Activated CD4-positive, alpha-beta memory T cell treated with anti-CD3 and anti-CD28 coated beads for 36 hours (primary cell): ENCODE measurements at regions not wholly inside any gene's neighbourhood (a gene's known extent, or its start where the extent isn't known, plus 50 kb on each side); places are given as distances from the start of the nearest gene placed in this dataset.

Experiments used
- CTCF ChIA-PET: fragments of 350-600 bp; sonication (Branson Sonifier 250); formaldehyde crosslinking; loops from one replicate; lab custom pipeline; 2021; ENCODE audit warnings: antibody characterized with exemption, inconsistent platforms; lab: Charles Lee
- POLR2A ChIA-PET: fragments of 350-600 bp; sonication (Branson Sonifier 250); formaldehyde crosslinking; loops from one replicate; lab custom pipeline; 2021; ENCODE audit warnings: antibody characterized with exemption; lab: Charles Lee
- DNase-seq: peaks from one replicate; pipeline ENCODE4 v3.0.0-alpha.2; 2020
- H3K27ac Mint-ChIP-seq: one replicate; pipeline ENCODE4 v1.8.0; 2021; ENCODE audit warnings: mixed read lengths
- H3K27me3 Mint-ChIP-seq: one replicate; pipeline ENCODE4 v1.8.0; 2021; ENCODE audit warnings: mixed read lengths
- H3K36me3 Mint-ChIP-seq: one replicate; pipeline ENCODE4 v1.8.0; 2021; ENCODE audit warnings: mixed read lengths
- H3K4me1 Mint-ChIP-seq: one replicate; pipeline ENCODE4 v1.8.0; 2021; ENCODE audit warnings: low read depth, mixed read lengths
- H3K4me3 Mint-ChIP-seq: one replicate; pipeline ENCODE4 v1.8.0; 2021; ENCODE audit warnings: mild to moderate bottlenecking, mixed read lengths
- H3K9me3 Mint-ChIP-seq: one replicate; pipeline ENCODE4 v1.8.0; 2021; ENCODE audit warnings: mixed read lengths
- intact Hi-C: fragments of 100-400 bp; cut with micrococcal nuclease; formaldehyde crosslinking; loops from one replicate; pipeline ENCODE4 v1.15.1; 2023

- CTCF ChIA-PET = no interaction called here
- POLR2A ChIA-PET = no interaction called here
- DNase-seq = no peak
- Mint-ChIP-seq H3K9me3 (peaks cover 36% of the 10 kb centered on the region), H3K27ac (no peak overlapping the region), H3K27me3 (peaks cover 27% of the 10 kb centered on the region), H3K4me3 (no peak overlapping the region), H3K4me1 (no peaks in the 10 kb centered on the region), H3K36me3 (peaks cover 13% of the 10 kb centered on the region)
- intact Hi-C loops = no loop called here
Observed at GRCh38 chr17:74145756-74146155, 57.7 kb upstream of the RPL38 start.

GRCh38 chr17:74146196-74146595 lies 57.3 kb upstream of the RPL38 start:
- Mint-ChIP-seq H3K9me3 (peaks cover 34% of the 10 kb centered on the region), H3K4me3 (no peak overlapping the region), H3K36me3 (peaks cover 13% of the 10 kb centered on the region), H3K4me1 (no peaks in the 10 kb centered on the region), H3K27me3 (peaks cover 29% of the 10 kb centered on the region), H3K27ac (no peak overlapping the region)
- POLR2A ChIA-PET = no interaction called here
- intact Hi-C loops = no loop called here
- CTCF ChIA-PET = no interaction called here
- DNase-seq = no peak

DNA sequence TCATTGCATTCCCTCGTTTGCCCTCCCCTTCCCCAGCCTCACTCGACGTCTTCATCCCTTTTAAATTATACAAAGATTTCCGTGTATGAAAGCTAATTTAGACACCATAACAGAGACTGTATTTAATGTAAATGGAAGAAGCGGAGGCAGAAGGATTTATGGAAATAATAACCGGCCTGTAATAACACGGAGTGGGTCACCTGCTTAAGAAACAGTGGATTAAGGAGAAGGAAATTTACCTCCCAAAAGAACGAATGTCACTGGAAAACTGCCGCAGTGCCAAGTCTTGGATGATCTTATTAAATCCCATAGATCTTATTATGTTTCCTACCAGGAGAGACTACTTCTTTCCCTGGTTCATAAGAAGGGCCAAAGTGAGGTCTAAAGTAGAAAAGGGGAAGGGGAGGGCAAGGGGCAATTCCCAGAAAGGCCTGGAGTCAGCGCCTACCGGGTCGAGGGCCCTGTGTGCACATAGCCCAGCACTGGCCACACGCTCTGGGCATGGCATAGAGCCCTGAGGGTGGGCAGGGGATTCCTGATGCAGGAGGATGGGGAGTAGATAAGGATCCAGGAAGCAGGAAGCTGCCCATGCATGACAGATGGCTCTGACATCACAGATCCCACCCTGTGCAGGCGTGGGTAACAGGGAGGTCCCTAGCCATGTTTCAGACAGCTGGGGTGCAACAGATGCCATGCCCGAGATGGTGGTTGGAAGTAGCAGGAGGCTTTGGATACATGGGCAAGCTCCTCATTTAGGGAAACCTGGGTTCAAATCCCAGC lies 56.2 kb upstream of the RPL38 start:
- intact Hi-C loops = no loop called here
- DNase-seq = no peak
- H3K9me3 Mint-ChIP-seq = peaks cover 24% of the 10 kb centered on the region
- POLR2A ChIA-PET = no interaction called here
- peaks cover 13% of the 10 kb centered on the region for H3K36me3 Mint-ChIP-seq
- CTCF ChIA-PET = no interaction called here
- no peak overlapping the region for H3K4me3 Mint-ChIP-seq
- peaks cover 31% of the 10 kb centered on the region for H3K27me3 Mint-ChIP-seq
- no peaks in the 10 kb centered on the region for H3K4me1 Mint-ChIP-seq
- H3K27ac Mint-ChIP-seq = no peak overlapping the region

GRCh38 chr17:74147966-74148365 lies 55.5 kb upstream of the RPL38 start:
- DNase-seq = no peak
- ChIA-PET POLR2A (no interaction called here), CTCF (no interaction called here)
- peaks cover 7% of the 10 kb centered on the region for H3K36me3 Mint-ChIP-seq
- intact Hi-C loops = no loop called here
- peaks cover 17% of the 10 kb centered on the region for H3K9me3 Mint-ChIP-seq
- no peaks in the 10 kb centered on the region for H3K4me1 Mint-ChIP-seq
- no peak overlapping the region for H3K4me3 Mint-ChIP-seq
- H3K27me3 Mint-ChIP-seq = peaks cover 31% of the 10 kb centered on the region
- no peak overlapping the region for H3K27ac Mint-ChIP-seq

- Mint-ChIP-seq H3K4me1 (no peaks in the 10 kb centered on the region), H3K36me3 (peaks cover 3% of the 10 kb centered on the region), H3K27ac (no peak overlapping the region), H3K4me3 (no peak overlapping the region), H3K27me3 (peaks cover 31% of the 10 kb centered on the region), H3K9me3 (peaks cover 12% of the 10 kb centered on the region)
- intact Hi-C loops = no loop called here
- ChIA-PET CTCF (no interaction called here), POLR2A (no interaction called here)
- DNase-seq = no peak
Observed at GRCh38 chr17:74148446-74148845, 55.0 kb upstream of the RPL38 start.

DNA sequence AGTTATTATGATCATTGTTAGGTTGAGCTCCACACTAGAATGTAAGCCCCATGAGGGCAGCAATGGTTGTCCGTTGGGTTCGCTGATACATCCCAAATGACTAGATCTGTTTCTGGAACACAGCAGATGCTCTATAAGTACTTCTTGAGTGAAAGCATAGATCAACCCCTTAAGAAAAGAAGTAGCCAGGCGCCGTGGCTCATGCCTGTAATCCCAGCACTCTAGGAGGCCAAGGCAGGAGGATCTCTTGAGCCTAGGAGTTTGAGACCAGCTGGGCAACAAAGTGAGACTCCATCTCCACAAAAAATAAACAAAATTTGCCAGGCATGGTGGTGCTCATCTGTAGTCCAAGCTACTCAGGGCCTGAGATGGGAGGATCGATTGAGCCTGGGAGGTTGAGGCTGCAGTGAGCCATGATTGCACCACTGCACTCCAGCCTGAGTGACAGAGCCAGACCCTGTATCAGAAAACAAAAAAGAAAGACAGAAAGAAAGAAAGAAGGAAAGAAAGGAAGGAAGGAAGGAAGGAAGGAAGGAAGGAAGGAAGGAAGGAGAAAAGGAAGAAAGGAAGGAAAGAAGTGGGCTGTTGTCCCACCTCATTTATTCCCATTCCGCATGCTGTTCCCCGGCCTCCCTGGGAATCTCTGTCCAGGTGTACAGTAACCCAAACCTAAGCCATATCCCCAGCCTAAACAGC lies 54.4 kb upstream of the RPL38 start:
- Mint-ChIP-seq H3K36me3 (no peaks in the 10 kb centered on the region), H3K27ac (no peak overlapping the region), H3K27me3 (peaks cover 31% of the 10 kb centered on the region), H3K4me3 (no peak overlapping the region), H3K9me3 (peaks cover 6% of the 10 kb centered on the region), H3K4me1 (no peaks in the 10 kb centered on the region)
- POLR2A ChIA-PET = no interaction called here
- intact Hi-C loops = no loop called here
- CTCF ChIA-PET = no interaction called here
- no peak for DNase-seq

- CTCF ChIA-PET = no interaction called here
- intact Hi-C loops = no loop called here
- no peak overlapping the region for H3K4me3 Mint-ChIP-seq
- H3K4me1 Mint-ChIP-seq = no peaks in the 10 kb centered on the region
- peaks cover 31% of the 10 kb centered on the region for H3K27me3 Mint-ChIP-seq
- H3K9me3 Mint-ChIP-seq = no peaks in the 10 kb centered on the region
- no peak for DNase-seq
- no peak overlapping the region for H3K27ac Mint-ChIP-seq
- no peaks in the 10 kb centered on the region for H3K36me3 Mint-ChIP-seq
- POLR2A ChIA-PET = no interaction called here
Observed at GRCh38 chr17:74149597-74150427, 53.7 kb upstream of the RPL38 start.

DNA sequence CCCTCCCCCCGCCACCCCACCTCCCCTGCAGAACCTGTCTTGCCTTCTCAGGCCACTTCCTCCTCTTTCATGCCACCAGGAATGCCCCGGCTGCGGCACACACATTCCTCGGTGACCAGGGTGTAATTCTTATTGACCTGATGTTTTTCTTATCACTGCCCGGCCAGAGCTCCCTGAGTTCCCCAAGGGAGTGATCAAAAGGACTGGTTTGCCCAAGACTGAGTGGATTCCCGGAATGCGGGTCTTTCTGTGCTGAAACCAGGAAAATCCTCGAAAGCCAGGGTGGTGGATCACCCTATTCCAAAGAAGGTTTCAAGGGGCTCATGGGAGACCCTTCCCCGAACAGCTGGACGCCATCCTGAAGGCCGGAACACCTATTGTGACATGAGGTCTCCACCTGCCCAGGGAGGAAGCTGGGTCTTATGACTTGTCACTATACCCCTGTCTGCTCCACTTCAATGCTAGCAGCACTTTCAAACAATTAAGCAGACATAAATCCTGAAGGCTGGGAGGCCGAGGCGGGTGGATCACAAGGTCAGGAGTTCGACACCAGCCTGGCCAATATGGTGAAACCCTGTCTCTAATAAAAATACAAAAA lies 53.0 kb upstream of the RPL38 start:
- H3K4me1 Mint-ChIP-seq = no peaks in the 10 kb centered on the region
- intact Hi-C loops = no loop called here
- DNase-seq = no peak
- H3K36me3 Mint-ChIP-seq = no peaks in the 10 kb centered on the region
- POLR2A ChIA-PET = no interaction called here
- no peak overlapping the region for H3K4me3 Mint-ChIP-seq
- H3K27me3 Mint-ChIP-seq = peaks cover 33% of the 10 kb centered on the region
- H3K27ac Mint-ChIP-seq = no peak overlapping the region
- no peaks in the 10 kb centered on the region for H3K9me3 Mint-ChIP-seq
- CTCF ChIA-PET = no interaction called here

- intact Hi-C loops = no loop called here
- CTCF ChIA-PET = no interaction called here
- no peak for DNase-seq
Observed at GRCh38 chr17:74151551-74152315, 51.7 kb upstream of the RPL38 start.

DNA sequence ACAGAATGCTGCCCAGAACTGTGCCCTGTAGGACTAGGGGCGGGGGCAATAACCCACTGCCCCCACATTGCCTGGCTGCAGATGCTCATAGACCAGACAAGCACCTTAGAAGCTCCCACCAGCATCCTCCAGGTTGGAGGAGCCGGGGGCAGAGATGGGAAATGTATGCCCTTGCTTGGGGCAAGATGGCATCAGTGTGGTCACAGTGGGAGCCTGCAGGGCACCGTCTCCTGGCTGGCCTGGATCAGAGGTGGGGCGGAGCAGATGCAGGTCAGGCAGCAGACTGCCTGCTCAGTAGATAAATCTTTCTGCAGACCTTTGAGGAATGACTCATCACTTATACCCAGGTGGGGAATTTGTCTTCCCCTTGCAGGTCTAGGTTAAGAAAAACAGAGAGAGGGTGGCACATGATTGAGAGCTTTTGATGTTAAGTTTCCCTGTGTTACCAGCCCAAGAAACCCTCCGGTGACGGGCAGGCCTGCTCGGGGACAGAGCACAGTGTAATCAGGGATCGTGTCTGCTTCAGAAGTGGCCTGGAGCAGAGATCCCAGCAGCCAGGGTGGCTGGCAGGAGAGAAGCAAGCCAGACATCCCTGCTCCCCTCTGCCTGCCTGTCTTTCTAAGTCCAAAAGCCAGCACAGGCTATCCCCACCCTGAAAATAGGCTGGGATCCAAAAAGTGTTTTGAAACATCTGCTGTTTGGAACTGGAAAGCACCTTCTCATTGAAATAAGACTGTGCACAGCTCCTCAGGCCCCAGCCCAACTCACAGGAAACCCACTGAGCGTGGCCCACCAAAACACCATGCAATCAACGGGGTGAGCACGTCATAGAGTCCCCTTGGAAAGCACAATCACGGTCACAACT lies 50.7 kb upstream of the RPL38 start:
- Mint-ChIP-seq H3K36me3 (no peaks in the 10 kb centered on the region), H3K27me3 (peaks cover 25% of the 10 kb centered on the region), H3K4me1 (no peaks in the 10 kb centered on the region), H3K9me3 (no peaks in the 10 kb centered on the region), H3K4me3 (no peak overlapping the region), H3K27ac (no peak overlapping the region)
- intact Hi-C loops = no loop called here
- ChIA-PET POLR2A (no interaction called here), CTCF (no interaction called here)
- DNase-seq = no peak

More at GRCh38 chr17:74151551-74152315, 51.7 kb upstream of the RPL38 start:
- peaks cover 28% of the 10 kb centered on the region for H3K27me3 Mint-ChIP-seq
- H3K4me1 Mint-ChIP-seq = no peaks in the 10 kb centered on the region
- no peaks in the 10 kb centered on the region for H3K9me3 Mint-ChIP-seq
- POLR2A ChIA-PET = no interaction called here
- H3K36me3 Mint-ChIP-seq = no peaks in the 10 kb centered on the region
- no peak overlapping the region for H3K4me3 Mint-ChIP-seq
- H3K27ac Mint-ChIP-seq = no peak overlapping the region

- H3K4me3 Mint-ChIP-seq = no peak overlapping the region
- peaks cover 29% of the 10 kb centered on the region for H3K27me3 Mint-ChIP-seq
- DNase-seq = no peak
- intact Hi-C loops = no loop called here
- no peak overlapping the region for H3K27ac Mint-ChIP-seq
- H3K9me3 Mint-ChIP-seq = no peaks in the 10 kb centered on the region
- H3K36me3 Mint-ChIP-seq = no peaks in the 10 kb centered on the region
- ChIA-PET POLR2A (no interaction called here), CTCF (no interaction called here)
- H3K4me1 Mint-ChIP-seq = no peaks in the 10 kb centered on the region
Observed at GRCh38 chr17:74153456-74153810, 50.0 kb upstream of the RPL38 start.
